Astrocyte of the cerebellum (primary cell): ENCODE measurements at regions not wholly inside any gene's neighbourhood (a gene's known extent, or its start where the extent isn't known, plus 50 kb on each side); places are given as distances from the start of the nearest gene placed in this dataset.

Experiments used
- DNase-seq: peaks from one replicate; pipeline ENCODE4 v3.0.0-alpha.2; 2011; ENCODE audit warnings: low read depth
- H3K4me3 ChIP-seq: 2 replicates; pipeline ENCODE4 v1.5.1; 2011; ENCODE audit warnings: mild to moderate bottlenecking, low read depth, low read length, moderate library complexity
- CTCF ChIP-seq: IDR thresholded peaks from 2 replicates; pipeline ENCODE4 v1.5.1; 2012; ENCODE audit warnings: low read length, low read depth, moderate library complexity, mild to moderate bottlenecking; ENCODE audit errors: missing control alignments
- in situ Hi-C: cut with HindIII; loops from 2 replicates; pipeline ENCODE4 v1.10.0; 2017; ENCODE audit warnings: low sequenced_read_pairs

- TF ChIP-seq CTCF: no peak
- in situ Hi-C loops: no loop called here
- DNase-seq: no peak
- no peak overlapping the region for H3K4me3 ChIP-seq
These were observed 352.3 kb upstream of the FMN2 start for GRCh38 chr1:239739375-239739774.

- in situ Hi-C loops: no loop called here
- TF ChIP-seq CTCF: no peak
- no peak for DNase-seq
- no peak overlapping the region for H3K4me3 ChIP-seq
These were observed 351.8 kb upstream of the FMN2 start for GRCh38 chr1:239739919-239740318.

- H3K4me3 ChIP-seq: no peak overlapping the region
- in situ Hi-C loops: no loop called here
- no peak for TF ChIP-seq CTCF
- no peak for DNase-seq
These were observed 349.1 kb upstream of the FMN2 start for GRCh38 chr1:239742416-239743109.

- no peak for TF ChIP-seq CTCF
- in situ Hi-C loops: no loop called here
- no peak for DNase-seq
- H3K4me3 ChIP-seq: no peak overlapping the region
These were observed 346.8 kb upstream of the FMN2 start for GRCh38 chr1:239744851-239745250.

GRCh38 chr1:239755107-239755912 lies 336.4 kb upstream of the FMN2 start:
- in situ Hi-C loops: no loop called here
- TF ChIP-seq CTCF: no peak
- H3K4me3 ChIP-seq: no peak overlapping the region
- DNase-seq: no peak

DNA sequence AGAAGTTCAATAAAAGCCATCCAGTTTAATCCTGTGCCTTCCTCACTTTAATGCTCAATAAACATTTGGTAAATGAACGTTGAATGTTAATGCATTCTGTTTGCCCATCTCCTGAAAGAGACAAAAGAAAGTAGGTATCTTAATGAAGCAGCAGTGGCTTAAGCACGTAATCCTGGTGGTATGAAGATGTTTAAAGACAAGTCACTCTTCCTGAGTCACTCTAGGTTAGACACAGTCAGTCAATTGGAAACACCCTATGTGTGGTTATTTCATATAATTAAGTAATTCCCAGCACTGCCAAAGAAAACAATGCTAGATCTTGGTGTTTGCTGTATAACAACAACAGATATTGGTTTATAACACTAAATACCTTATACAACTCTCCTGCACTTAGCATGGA lies 334.0 kb upstream of the FMN2 start:
- in situ Hi-C loops: no loop called here
- H3K4me3 ChIP-seq: no peak overlapping the region
- DNase-seq: no peak
- no peak for TF ChIP-seq CTCF
